Activated naive CD8-positive, alpha-beta T cell treated with anti-CD3 and anti-CD28 coated beads, Interleukin-2, amount 50 U/mL, for 24 hours (primary cell): ENCODE measurements at regions not wholly inside any gene's neighbourhood (a gene's known extent, or its start where the extent isn't known, plus 50 kb on each side); places are given as distances from the start of the nearest gene placed in this dataset.

Source experiments
- ATAC-seq: fragments of 150-1000 bp; cut with Tn5 transposase; one replicate; pipeline ENCODE4 v1.10.0; 2021
- DNase-seq: peaks from one replicate; pipeline ENCODE4 v3.0.0; 2021
- H3K27ac Mint-ChIP-seq: one replicate; pipeline ENCODE4 v1.8.0; 2021; ENCODE audit warnings: mild to moderate bottlenecking, mixed read lengths
- H3K27me3 Mint-ChIP-seq: one replicate; pipeline ENCODE4 v1.8.0; 2021; ENCODE audit warnings: mixed read lengths
- H3K36me3 Mint-ChIP-seq: one replicate; pipeline ENCODE4 v1.8.0; 2021; ENCODE audit warnings: low read depth, mixed read lengths
- H3K4me1 Mint-ChIP-seq: one replicate; pipeline ENCODE4 v1.8.0; 2021; ENCODE audit warnings: mixed read lengths
- H3K4me3 Mint-ChIP-seq: one replicate; pipeline ENCODE4 v1.8.0; 2021; ENCODE audit warnings: mild to moderate bottlenecking, moderate library complexity, mixed read lengths
- H3K9me3 Mint-ChIP-seq: one replicate; pipeline ENCODE4 v1.8.0; 2021; ENCODE audit warnings: mixed read lengths

- DNase-seq (no peak), ATAC-seq (no peak)
- no peaks in the 10 kb centered on the region for H3K9me3 Mint-ChIP-seq
- H3K4me3 Mint-ChIP-seq, result no peak overlapping the region
- peaks cover 2% of the 10 kb centered on the region for H3K27me3 Mint-ChIP-seq
- no peak overlapping the region for H3K27ac Mint-ChIP-seq
- H3K36me3 Mint-ChIP-seq, result no peaks in the 10 kb centered on the region
- H3K4me1 Mint-ChIP-seq, result no peaks in the 10 kb centered on the region
These were observed 50.0 kb upstream of the TANC1 start for GRCh38 chr2:158918452-158918851.
